G401.6 (cell line): ENCODE measurements at regions not wholly inside any gene's neighbourhood (a gene's known extent, or its start where the extent isn't known, plus 50 kb on each side); places are given as distances from the start of the nearest gene placed in this dataset.

Experiments
- FAIRE-seq: peaks from 2 replicates; lab custom pipeline; 2012; peaks lifted over from hg19 to GRCh38; lab: Jason Lieb, UNC

DNA sequence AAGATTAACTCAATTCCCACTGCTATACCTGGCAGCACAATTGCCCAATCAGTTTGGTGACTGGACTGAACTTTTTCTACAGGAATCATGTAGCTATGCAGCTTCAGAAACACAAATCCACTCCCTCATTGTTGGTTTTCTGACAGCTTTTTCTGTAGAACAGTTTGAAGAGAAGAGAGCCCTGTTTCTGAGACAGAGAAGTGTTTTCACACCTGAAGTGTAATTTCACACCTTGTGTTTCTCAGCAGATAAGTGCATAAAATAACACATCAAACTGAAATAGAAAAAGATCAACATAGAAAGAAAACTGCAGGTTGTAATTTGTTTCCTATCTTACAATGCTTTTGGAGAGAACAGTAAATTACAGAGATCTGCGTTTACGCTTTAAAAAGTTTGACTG, 335.6 kb downstream of the SNAPC1 start:
- no peak for FAIRE-seq

DNA sequence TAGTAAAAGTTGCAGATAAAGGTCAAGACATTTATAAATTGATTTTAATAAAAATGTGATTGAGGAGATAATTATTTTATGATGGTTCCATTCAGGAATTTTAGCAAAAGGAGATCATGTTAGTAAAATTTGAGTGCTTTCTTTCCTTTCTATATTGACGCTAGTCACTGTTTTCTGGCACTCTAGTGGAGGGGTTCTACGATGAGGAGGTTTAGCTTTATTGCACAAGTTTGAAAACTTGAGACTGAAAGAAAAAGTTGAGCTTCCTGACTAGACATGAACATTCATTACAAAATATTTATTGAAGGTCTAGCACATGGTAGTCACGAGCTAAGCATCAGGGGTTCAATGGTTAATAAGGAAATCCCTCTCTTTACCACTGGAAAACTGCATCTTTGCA, 336.1 kb downstream of the SNAPC1 start:
- no peak for FAIRE-seq

DNA sequence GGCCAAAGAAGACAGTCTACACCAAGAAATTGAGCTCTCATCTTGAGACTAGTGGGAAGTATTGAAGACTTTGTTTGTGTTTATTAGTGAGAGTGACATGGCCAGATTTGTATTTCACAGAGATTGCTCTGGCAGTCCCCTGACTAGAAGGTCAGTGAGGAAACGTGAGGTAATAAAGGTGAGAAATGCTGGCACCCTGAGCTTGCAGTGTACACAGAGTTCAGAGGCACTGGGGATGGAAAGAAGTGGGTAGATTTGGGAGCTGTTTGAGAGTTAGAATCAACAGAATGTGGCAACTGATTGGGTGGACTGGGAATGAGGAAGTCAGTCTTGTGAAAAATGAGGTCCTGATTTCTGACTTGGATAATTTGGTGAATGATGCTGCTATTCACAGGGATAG, 336.9 kb downstream of the SNAPC1 start:
- no peak for FAIRE-seq

DNA sequence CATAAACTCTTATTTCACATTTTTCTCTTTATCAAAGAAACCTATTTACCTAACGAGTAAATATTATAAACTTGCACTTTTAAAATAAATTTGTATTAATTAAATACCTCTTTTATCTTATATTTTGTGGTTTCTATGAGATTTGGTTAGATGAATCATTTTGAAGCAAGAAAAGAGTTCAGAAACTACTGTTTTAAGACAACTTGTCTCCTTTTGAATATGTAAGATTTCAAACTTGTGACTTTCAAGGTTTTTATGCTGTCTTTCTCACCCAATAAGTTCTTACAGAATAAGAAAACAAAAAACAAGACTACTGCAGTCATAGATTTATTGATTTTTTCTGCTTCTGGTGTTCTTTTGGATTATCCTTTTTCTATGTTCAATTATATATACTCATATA, 339.0 kb downstream of the SNAPC1 start:
- FAIRE-seq = no peak

DNA sequence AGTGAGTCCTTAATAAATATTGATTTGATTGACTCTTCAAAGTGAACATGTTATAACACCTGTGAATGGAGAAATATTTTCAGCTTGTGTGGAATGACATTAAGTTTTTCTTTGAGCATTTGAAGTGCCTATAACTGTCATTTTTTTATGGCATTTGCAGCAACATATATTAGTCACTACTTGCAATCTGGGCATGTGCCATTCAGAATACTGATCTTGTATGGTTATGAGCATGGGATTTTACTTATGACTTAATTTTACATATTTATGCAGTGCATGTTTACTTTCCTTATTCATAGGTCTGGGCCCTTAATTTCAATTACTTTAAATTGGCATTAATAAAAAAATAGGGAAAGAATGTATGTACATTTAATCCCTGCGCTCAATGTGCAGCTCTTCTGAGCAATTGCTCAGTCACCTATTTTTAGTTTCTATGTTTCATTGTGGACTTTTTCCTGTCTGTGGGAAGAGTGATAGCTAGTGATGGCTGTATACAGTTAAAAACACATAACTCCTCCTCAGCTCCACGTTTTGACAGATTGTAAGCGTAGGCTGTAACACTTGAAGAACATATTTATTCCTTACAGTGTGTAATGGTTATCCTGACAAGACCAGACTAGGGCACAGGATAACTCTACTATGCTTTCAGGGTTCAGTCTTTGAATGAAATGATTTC, 339.6 kb downstream of the SNAPC1 start:
- FAIRE-seq = no peak

DNA sequence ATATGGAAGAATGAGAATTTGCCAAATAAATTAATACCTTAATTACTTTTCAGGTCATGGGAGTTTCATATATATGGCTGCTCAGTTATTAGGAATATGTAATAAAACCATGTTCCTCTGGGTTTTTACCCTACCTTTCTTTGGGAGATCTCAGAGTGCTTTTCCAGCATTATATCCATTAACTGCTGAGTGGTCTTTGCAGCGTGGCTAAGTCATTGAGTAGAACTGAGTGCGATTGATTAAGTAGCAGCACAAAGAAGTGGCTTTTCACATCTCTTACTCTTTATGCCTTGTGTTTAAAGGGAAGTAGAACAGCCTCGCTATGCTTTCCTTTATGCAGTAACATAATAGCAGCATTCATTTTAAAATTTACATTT, 340.1 kb downstream of the SNAPC1 start:
- no peak for FAIRE-seq

DNA sequence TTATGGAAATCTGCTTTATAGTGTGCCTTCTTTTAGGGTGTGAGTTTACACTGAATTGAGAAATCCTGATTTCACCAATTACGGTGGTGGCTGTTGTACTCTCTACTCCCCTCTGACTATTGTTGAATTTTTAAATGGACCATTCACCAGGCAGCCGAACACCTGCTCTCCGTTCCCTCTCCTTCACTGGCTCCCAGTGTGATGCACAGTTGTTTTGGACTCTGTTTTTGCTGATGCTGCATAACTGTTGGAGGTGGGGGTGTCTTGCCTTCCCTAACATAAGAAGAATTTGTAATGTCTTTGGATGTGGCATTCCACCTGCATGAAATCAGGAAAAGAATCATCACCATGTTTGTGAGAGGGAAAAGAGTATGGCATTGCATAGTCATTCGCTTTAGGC, 341.2 kb downstream of the SNAPC1 start:
- no peak for FAIRE-seq

DNA sequence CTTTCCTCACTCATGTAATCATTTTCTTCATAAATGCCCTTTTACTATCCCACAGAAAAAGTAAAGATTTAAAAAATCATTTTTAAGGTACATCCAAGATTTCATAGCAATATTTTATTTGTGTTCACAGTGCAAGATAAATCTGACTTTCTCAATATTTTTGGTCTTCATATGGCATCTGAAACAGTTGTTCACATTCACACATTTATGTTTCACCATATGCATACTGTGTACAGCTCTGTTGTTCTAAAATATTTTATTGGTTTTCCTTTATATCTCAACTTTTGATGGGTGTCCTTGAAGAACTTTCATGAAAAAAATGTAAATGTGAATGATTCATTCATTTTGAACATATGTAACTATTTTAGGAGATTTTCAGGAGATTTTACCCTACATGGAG, 348.7 kb downstream of the SNAPC1 start:
- no peak for FAIRE-seq

DNA sequence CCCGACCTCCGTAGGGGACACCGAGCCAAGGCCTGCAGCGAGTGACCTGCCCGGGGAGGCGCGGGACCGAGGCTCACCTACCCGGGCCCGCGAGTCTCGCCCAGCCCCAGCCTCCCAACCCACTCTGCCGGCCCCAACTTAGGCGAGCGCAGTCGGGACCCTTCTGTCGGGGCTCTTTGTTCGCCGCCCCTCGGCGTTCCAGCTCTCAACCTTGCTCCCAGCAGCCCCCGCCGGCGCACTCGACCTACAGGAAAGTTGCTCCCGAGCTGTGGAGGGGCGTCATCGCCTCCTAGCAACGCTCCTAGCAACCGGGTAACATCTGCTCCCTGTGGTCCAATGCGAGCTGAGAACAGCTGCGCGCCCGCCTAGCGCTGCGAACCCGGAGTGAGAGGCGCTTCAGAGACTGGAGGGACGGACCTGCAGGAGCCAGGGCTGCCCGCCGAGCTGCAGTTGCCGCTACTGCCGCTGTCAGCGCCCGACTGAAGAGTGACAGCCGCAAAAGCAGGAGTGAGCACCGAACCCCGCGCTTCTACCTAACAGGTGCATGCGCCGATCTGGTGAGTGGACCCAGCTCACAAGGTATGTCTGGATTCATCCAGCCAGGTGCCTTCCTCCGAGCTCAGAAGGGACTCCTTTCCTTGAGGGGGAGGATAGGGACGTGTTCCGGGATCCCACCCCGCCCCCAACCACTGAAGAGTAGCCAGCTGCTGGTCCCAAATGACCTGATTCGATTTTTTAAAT, 355.0 kb downstream of the SNAPC1 start:
- FAIRE-seq = no peak

DNA sequence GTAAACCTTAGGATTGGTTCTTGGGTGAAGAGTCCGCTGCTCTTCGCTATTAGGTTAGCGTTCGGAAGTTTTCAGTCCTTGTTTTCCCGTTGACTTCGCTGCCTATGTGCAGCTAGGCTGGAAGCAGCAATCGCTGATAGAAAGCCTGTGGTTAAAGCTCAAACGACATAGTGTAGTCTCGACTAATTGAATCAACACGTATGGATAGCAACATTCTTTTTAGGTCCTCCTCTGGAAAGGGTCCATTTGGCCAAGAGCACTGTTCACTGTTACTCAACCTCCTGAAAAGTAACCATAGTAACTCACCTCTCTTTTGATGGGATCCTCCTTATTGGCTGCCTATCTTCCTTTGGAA, 355.5 kb downstream of the SNAPC1 start:
- FAIRE-seq = no peak

DNA sequence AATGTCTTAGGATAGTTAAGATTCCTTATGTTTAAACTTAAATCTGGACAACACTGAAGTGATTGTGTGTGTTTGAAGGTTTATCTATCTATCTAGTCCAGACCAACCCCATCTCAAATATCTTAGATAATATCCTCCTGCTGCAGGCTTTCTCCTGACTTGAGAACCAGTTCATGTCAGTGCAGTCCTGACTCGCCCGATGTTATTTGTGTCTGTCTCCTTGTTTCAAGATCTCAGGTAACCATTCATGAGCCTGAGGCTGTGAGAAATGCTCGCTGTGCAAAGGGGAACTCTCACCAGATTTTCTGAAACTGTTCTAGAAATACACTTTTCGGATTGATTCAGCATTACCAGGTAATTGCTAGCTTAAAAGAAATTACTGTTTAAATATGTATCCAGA, 356.2 kb downstream of the SNAPC1 start:
- FAIRE-seq = no peak

DNA sequence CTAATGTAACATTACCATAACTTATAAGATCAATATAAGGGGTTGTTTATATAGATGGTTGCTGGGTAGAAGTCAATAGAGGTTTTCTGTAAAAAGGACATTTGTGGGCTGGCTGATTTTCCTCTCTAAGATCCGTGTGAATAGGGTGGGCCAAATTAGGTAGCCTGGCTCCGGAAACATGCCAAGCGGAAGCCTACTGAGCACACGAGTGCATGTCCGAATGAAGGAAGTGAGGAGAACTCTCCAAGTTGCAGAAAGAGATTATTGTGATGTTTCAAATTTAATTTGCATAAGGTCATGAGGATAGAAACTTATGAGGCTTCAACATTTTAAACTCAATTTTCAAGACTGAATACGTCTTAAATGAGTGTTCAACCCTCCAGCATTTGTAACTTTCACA, 356.7 kb downstream of the SNAPC1 start:
- no peak for FAIRE-seq

DNA sequence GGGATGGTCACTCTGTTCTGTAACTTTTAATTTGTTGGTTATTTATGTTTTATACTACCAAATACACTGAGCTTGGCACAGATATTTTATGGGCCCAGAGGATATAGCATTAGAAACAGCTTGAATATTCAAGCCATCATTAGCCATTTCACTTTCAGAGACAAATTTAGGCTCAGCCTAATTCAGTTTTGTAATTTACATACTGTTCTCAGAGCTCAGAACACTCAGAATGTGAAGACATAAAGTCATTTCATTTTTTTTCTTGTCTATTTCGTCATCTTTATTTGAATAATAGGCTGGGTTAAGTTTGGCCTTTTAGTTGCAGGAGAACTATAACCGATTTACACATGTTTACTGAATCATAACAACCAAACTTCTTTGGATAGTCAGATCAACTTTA, 361.7 kb downstream of the SNAPC1 start:
- FAIRE-seq = no peak

DNA sequence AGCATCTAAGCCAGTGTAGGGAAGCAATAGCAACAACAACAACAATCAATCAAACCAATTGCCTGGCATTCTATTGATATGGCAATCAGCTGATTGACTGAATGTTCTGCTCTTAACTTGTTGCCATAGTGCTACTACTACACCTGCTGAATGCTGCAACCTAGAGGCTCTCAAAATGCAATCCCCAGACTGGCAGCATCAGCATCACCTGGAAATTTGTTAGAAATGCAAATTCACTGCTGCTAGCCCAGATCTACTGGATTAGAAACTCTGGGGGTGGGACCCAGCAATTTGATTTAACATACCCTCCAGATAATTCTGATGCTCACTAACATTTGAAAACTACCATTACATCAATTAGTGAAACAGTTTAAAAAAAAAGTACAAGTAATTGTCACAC, 363.6 kb downstream of the SNAPC1 start:
- FAIRE-seq = no peak

DNA sequence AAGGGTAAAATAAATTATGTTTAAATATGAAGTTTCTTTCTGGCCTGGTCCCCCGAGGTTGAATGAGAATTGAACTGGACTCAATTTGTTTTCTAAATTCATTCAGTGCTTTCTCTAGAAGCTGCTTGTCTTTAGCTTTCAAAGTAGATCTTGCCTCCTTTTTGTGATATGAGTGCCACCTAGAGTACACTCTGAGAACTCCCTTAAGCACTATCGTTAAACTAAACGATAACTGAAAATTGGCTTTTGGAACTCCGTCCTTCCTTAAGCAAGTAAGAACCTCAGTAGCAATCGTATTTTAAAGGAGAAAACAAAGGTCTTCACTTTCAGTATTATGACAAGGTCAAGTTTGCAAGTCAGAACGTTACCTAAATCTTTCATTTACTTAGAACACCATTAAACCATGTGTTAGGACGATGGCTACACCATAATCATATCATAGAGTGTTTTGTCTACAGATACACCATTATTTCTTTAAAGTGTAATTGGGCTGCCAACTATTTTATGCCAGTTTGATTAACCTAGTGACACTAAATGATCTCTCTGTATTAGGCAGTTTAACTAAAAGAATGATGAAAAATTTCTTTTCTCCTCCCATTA, 364.8 kb downstream of the SNAPC1 start:
- peak; percentile 81 for FAIRE-seq

DNA sequence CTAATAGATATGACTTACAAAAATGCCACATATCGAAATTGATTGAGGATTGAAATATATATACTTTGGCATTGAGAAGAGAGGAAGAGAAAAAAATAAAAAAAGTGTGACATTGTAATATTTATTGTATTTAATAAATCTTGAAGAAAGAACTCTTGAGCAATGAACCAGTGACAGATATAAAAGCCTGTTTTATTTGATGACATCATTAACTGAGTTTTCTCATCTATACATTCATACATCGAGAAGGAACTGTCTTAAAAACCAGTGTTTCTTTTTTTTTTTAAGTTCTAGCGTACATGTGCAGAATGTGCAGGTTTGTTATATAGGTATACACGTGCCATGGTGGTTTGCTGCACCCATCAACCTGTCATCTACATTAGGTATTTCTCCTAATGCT, 368.2 kb downstream of the SNAPC1 start:
- no peak for FAIRE-seq

DNA sequence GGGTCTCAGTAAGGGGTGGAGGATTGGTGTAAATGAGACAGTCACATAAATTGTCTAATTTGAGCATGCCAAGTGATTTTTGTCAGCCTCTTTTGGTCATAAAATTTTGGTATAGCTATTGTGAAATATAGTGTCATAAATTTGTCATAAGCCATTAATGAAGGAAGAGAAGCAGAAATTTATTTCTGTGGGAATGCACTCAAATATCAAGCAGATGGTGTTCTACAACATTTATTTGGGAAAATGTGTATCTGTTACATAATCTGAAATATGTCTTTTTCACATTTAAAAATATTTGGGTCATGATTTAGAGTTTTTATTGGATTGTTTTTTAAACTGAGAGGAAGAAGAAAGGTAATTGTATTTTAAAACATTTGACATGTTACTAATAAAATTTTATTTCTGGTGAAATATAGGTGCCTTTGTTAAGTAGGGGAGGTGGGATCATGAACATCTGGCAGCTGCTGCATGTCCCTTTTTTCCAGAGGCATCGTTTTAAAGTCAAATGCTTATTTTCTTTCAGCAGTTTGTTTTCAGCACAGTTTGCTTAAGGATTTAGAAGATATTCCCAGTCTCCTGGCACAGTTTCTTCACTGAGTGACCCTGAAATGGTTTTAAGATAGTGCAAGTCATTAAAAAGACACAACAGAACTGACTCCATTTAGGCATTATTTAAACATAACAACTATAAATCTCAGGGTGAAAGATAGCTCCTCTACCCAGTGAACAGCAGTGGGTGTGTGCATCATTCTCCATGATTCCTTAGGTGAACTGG, 371.7 kb downstream of the SNAPC1 start:
- no peak for FAIRE-seq

DNA sequence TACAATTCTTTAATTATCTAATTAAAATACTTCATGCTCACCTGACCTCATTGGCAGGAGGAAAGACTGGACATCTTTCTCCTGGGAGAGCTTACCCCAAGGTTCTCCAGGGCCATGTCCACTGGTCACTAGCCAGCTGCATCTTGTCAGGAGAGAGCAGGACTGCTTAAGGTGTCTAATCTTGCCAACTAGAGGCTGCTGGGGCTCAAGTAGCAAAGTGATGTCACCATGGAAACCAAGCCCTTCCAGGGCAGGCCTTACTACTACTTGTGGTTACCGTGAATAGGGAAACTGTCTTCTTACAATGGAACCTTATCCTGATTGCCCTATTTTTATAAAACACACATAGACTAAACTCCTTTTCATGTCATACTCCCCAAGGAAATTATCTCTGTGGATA, 376.4 kb downstream of the SNAPC1 start:
- no peak for FAIRE-seq

DNA sequence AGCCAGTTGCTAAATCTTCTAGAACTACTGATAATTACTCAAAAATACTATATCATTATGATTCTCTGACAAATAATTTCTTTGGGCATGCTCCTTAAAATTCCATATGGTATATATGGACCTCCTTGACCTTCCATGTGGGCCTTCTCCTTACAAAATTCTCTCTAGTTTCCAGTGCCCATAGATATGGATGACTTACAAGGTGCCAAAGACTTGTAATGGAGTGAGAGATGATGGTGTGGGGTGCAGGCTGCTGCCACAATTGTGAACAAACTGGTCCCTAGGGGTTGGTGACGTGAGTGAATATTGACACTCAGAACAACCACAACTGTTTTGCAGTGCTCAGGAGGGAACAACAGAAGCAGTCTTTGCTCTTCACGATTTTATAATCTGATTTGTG, 378.9 kb downstream of the SNAPC1 start:
- no peak for FAIRE-seq

DNA sequence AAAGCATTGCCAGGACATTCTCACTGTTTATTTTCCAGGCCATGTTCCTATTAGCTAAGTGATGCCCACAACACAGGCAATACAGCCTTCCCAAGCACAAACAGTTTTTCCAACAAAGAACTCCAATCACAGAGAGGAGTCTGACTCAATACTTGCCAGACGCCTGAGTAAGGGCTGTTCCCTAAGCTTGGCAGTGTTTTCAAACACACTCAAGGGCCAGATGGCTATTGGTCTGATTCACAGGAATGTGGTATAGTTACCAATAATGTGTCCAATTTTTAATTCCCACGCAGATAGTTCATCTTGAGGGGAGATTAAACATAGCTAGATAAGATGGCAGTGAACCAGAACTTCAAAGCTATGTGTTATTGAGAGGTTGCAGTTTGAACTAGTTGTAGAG, 381.0 kb downstream of the SNAPC1 start:
- FAIRE-seq = no peak

DNA sequence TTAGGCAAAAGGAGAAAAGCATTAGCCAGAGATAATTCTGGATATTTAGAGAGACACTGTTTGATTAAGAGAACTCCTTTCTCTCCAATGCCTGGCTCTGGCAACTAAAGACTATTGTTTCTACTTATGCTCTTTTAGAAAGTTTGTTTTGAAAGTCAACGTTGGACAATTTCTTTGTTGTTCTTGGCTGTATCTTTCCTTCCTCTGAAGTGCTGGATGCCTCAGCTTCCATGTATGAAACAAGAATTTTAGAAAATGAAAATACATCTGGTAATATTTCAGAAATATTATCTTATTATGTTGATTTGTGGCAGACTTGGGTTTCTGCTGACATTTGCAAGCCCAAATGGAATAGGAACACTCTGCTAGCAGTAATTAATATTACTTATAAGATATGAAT, 382.6 kb downstream of the SNAPC1 start:
- no peak for FAIRE-seq

DNA sequence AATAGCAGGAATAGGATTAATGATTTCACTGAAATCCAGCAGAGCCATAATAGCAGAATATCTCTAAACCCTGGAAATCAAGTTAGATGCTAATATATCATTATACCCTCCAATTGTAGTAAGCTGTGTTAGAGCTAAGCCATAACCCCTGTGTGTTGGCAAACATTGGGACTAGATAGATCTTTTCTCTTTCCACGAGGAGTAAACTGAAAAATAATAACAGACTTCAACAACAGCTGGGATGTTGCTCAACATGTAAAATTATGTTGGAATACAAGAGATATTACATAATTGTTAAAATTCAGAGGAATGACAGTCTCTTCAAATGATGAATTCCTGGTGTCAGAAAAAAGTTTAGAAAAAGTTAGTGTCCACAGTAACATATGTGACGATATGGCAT, 383.8 kb downstream of the SNAPC1 start:
- no peak for FAIRE-seq

DNA sequence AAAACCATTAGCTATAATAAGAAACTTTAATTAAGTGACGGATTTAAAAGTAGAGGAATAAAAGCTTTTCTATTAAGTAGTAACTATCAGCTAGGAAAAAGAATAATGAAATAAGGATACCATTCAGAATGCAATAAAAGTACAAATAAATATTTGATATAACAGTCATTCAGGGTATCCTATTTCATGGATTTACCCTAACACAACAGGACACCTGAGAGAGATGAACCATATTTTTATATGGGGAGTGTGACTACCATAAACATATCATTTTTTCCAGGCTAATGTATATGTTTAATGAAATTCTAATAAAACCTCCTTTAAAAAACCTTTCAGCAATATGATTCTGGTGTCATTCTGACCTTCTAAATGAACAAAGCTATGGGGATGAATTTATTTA, 393.8 kb downstream of the SNAPC1 start:
- no peak for FAIRE-seq
